SK-N-SH treated with all-trans-retinoic acid at 6 μM for 48 hours (cell line): ENCODE measurements at regions not wholly inside any gene's neighbourhood (a gene's known extent, or its start where the extent isn't known, plus 50 kb on each side); places are given as distances from the start of the nearest gene placed in this dataset.

Experiments
- BACH2 ChIP-seq: fragments of 250-450 bp; sonication (Bioruptor Pico); IDR thresholded peaks from 2 replicates; pipeline ENCODE4 v1.9.0; 2021; ENCODE audit warnings: mild to moderate bottlenecking, borderline replicate concordance
- CREB5 ChIP-seq: fragments of 250-450 bp; sonication (Bioruptor Pico); IDR thresholded peaks from 2 replicates; pipeline ENCODE4 v1.5.1; 2020; ENCODE audit warnings: low read depth, mild to moderate bottlenecking, moderate library complexity
- CSDC2 ChIP-seq: fragments of 250-450 bp; sonication (Bioruptor Pico); IDR thresholded peaks from 2 replicates; pipeline ENCODE4 v1.5.0; 2020; ENCODE audit warnings: mild to moderate bottlenecking, moderate library complexity
- GLIS3 ChIP-seq: fragments of 250-450 bp; sonication (Bioruptor Pico); IDR thresholded peaks from 2 replicates; pipeline ENCODE4 v1.5.0; 2020; ENCODE audit warnings: mild to moderate bottlenecking, moderate library complexity
- ISL1 ChIP-seq: fragments of 250-450 bp; sonication (Bioruptor Pico); IDR thresholded peaks from 2 replicates; pipeline ENCODE4 v2.1.2; 2022; ENCODE audit warnings: mild to moderate bottlenecking, moderate library complexity
- RARB ChIP-seq: fragments of 250-450 bp; sonication (Bioruptor Pico); IDR thresholded peaks from 2 replicates; pipeline ENCODE4 v1.8.0; 2021; ENCODE audit warnings: mild to moderate bottlenecking, moderate library complexity
- TCF4 ChIP-seq: fragments of 250-450 bp; sonication (Bioruptor Pico); IDR thresholded peaks from 2 replicates; pipeline ENCODE4 v1.8.0; 2021; ENCODE audit warnings: mild to moderate bottlenecking, moderate library complexity, borderline replicate concordance
- TOX ChIP-seq: fragments of 250-450 bp; sonication (Bioruptor Pico); IDR thresholded peaks from 2 replicates; pipeline ENCODE4 v1.8.0; 2021; ENCODE audit warnings: mild to moderate bottlenecking, moderate library complexity, borderline replicate concordance
- ZFP30 ChIP-seq: fragments of 450-650 bp; formaldehyde crosslinking; IDR thresholded peaks from 2 replicates; pipeline ENCODE4 v1.5.0; 2022; ENCODE audit warnings: mild to moderate bottlenecking, moderate library complexity
- ZNF70 ChIP-seq: fragments of 450-650 bp; formaldehyde crosslinking; IDR thresholded peaks from 2 replicates; pipeline ENCODE4 v1.5.0; 2020; ENCODE audit warnings: mild to moderate bottlenecking, moderate library complexity
- ZNF8 ChIP-seq: fragments of 450-650 bp; formaldehyde crosslinking; IDR thresholded peaks from 2 replicates; pipeline ENCODE4 v1.5.0; 2020; ENCODE audit warnings: mild to moderate bottlenecking, moderate library complexity
- TF ChIP-seq, protein P1 (sequence below): fragments of 250-450 bp; sonication (Bioruptor Pico); IDR thresholded peaks from 2 replicates; pipeline ENCODE4 v1.8.0; 2020; ENCODE audit warnings: mild to moderate bottlenecking, moderate library complexity, borderline replicate concordance

GRCh38 chrX:39946822-39947221, 150.9 kb downstream of the BCOR start:
- TF ChIP-seq ZNF70 (no peak), CSDC2 (CRISPR knock-in tag) (no peak), GLIS3 (CRISPR knock-in tag) (no peak), RARB (CRISPR knock-in tag) (no peak), TCF4 (CRISPR knock-in tag) (no peak), CREB5 (CRISPR knock-in tag) (no peak), ZFP30 (CRISPR knock-in tag) (no peak), ZNF8 (CRISPR knock-in tag) (no peak), TOX (no peak), BACH2 (CRISPR knock-in tag) (no peak), ISL1 (CRISPR knock-in tag) (no peak)
- TF ChIP-seq, protein P1, sequence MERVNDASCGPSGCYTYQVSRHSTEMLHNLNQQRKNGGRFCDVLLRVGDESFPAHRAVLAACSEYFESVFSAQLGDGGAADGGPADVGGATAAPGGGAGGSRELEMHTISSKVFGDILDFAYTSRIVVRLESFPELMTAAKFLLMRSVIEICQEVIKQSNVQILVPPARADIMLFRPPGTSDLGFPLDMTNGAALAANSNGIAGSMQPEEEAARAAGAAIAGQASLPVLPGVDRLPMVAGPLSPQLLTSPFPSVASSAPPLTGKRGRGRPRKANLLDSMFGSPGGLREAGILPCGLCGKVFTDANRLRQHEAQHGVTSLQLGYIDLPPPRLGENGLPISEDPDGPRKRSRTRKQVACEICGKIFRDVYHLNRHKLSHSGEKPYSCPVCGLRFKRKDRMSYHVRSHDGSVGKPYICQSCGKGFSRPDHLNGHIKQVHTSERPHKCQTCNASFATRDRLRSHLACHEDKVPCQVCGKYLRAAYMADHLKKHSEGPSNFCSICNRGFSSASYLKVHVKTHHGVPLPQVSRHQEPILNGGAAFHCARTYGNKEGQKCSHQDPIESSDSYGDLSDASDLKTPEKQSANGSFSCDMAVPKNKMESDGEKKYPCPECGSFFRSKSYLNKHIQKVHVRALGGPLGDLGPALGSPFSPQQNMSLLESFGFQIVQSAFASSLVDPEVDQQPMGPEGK (CRISPR knock-in tag), result no peak
